ENCODE measurements at regions not wholly inside any gene's neighbourhood (a gene's known extent, or its start where the extent isn't known, plus 50 kb on each side); places are given as distances from the start of the nearest gene placed in this dataset.

GRCh38 chr16:47924950-47925349 lies 230.8 kb downstream of the ABCC12 start:
- no peak for TF ChIP-seq NBN (IDR thresholded peaks at IDR 0.05; ENCODE audit: low read depth)
- TF ChIP-seq POLR2A (conservative IDR thresholded peaks at IDR 0.05) = no peak
- TF ChIP-seq GATAD2B (IDR thresholded peaks at IDR 0.05; ENCODE audit: borderline replicate concordance) = no peak
- no peak for TF ChIP-seq SP2 (IDR thresholded peaks at IDR 0.05; ENCODE audit: extremely low read depth, low read depth, low read length, poor library complexity, severe bottlenecking)
- TF ChIP-seq ZNF696 (CRISPR knock-in tag; conservative IDR thresholded peaks at IDR 0.05) = no peak
- no peak for TF ChIP-seq BDP1 (IDR thresholded peaks at IDR 0.05; ENCODE audit: insufficient read depth, insufficient read length)
- no peak for TF ChIP-seq RNF219 (CRISPR knock-in tag; IDR thresholded peaks at IDR 0.05)
- TF ChIP-seq GATA2 (CRISPR knock-in tag; IDR thresholded peaks at IDR 0.05) = no peak
- TF ChIP-seq HNRNPLL (IDR thresholded peaks at IDR 0.05; ENCODE audit: low read depth, low read length, poor library complexity, severe bottlenecking) = no peak
- TF ChIP-seq NCOA4 (IDR thresholded peaks at IDR 0.05; ENCODE audit: partially characterized antibody) = no peak
- TF ChIP-seq BRF1 (IDR thresholded peaks at IDR 0.05; ENCODE audit: borderline replicate concordance, extremely low read depth, insufficient read length) = no peak
- no peak for TF ChIP-seq ZBED1 (IDR thresholded peaks at IDR 0.05)
